ACC112 (cell line): ENCODE measurements at regions not wholly inside any gene's neighbourhood (a gene's known extent, or its start where the extent isn't known, plus 50 kb on each side); places are given as distances from the start of the nearest gene placed in this dataset.

ENCODE experiments used
- H2AFZ ChIP-seq: fragments of 200-600 bp; sonication (generic); one replicate; pipeline ENCODE4 v1.6.0; 2017; ENCODE audit warnings: antibody characterized with exemption, low read length; ENCODE audit not compliant: unreplicated experiment
- H3K27ac ChIP-seq: fragments of 200-600 bp; sonication (generic); 2 replicates; pipeline ENCODE4 v1.5.1; 2014; ENCODE audit warnings: low read depth, mild to moderate bottlenecking, antibody characterized with exemption, low read length, moderate library complexity
- H3K27me3 ChIP-seq: fragments of 200-600 bp; sonication (generic); 2 replicates; pipeline ENCODE4 v1.6.1; 2014; ENCODE audit warnings: mild to moderate bottlenecking, antibody characterized with exemption, low read length, moderate library complexity, mixed read lengths; ENCODE audit not compliant: insufficient read depth
- H3K36me3 ChIP-seq: fragments of 200-600 bp; sonication (generic); 2 replicates; pipeline ENCODE4 v1.6.1; 2016; ENCODE audit warnings: mild to moderate bottlenecking, antibody characterized with exemption, low read length, moderate library complexity, mixed read lengths; ENCODE audit not compliant: insufficient read depth
- H3K4me1 ChIP-seq: fragments of 200-600 bp; sonication (generic); one replicate; pipeline ENCODE4 v1.6.1; 2016; ENCODE audit warnings: low read length, mixed read lengths; ENCODE audit not compliant: insufficient read depth, unreplicated experiment, control insufficient read depth
- H3K4me3 ChIP-seq: fragments of 200-600 bp; sonication (generic); 2 replicates; pipeline ENCODE4 v1.5.1; 2014; ENCODE audit warnings: mild to moderate bottlenecking, low read depth, low read length
- H3K79me2 ChIP-seq: fragments of 200-600 bp; sonication (generic); one replicate; pipeline ENCODE4 v1.6.0; 2016; ENCODE audit warnings: low read length; ENCODE audit not compliant: control insufficient read depth, unreplicated experiment, insufficient read depth

DNA sequence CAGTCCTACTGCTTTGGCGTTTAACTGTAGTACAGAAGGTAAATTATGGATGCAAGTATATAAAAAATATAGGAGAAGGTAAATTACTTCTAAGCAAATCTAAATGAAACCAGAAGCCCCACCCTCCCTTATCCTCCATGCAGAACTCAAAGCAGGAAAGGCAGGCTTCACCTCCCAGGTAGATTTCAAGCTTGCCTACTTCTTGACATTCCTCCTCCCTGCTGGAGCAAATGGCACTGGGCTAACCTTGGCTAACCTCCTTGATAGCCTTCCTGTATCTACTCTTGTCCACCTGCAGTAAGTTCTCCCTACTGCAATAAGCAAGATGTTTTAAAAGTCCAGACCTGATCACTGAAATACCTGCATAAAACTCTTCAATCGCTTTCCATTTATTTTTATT is 396.0 kb downstream of the IRS2 start:
- H3K27ac ChIP-seq = peak overlapping the region; percentile 71; the same call in 1 of the 2 replicates
- H3K36me3 ChIP-seq = no peaks in the 10 kb centered on the region
- H3K4me1 ChIP-seq = peaks cover 24% of the 10 kb centered on the region
- H3K27me3 ChIP-seq = no peaks in the 10 kb centered on the region
- no peak overlapping the region for H2AFZ ChIP-seq
- H3K4me3 ChIP-seq = no peak overlapping the region
- H3K79me2 ChIP-seq = no peaks in the 10 kb centered on the region

DNA sequence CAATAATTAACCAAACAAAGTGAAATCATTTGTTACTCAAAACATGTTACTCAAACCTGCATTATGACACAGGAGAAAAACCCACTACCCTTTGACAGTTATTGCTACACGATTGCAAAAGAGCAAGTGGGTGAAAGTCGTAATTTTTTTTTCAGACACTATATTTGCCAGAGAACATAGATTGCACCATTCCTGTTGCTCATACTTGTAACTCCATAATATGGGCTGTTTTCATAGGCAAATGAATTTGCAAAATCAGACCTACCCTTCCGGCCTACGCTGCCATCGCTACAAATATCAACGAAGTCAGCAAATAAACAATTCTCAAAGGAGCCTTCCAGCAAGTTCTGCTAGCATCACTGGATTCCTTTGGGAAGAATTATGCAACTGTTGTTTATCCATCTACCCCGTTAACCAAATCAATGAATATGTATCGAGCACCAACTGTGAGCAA is 396.5 kb downstream of the IRS2 start:
- Histone ChIP-seq H3K79me2 (no peaks in the 10 kb centered on the region), H3K4me3 (no peak overlapping the region), H2AFZ (peak overlapping the region; percentile 72), H3K4me1 (peaks cover 29% of the 10 kb centered on the region), H3K27me3 (no peaks in the 10 kb centered on the region), H3K27ac (peak overlapping the region; percentile 71), H3K36me3 (no peaks in the 10 kb centered on the region)

DNA sequence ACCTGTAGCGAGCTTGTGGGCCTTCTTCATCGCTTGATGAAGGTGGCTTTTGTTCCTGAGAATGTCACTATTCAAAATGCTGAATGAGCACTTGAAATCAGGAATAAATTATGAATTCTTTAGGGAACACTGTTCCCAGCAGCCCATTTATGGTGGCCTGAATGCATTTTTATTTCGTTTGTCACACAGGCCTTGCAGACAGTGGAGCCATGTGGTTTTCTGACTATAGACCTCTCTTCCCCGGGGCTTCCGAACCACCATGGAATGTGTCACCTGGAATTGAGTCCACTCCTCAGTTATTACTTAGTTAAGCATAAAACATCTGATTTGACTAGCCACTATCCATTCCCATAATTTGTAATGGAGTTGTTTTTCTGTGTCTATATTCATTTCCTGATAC is 396.9 kb downstream of the IRS2 start:
- Histone ChIP-seq H3K27ac (peak overlapping the region; percentile 71), H3K36me3 (no peaks in the 10 kb centered on the region), H2AFZ (peak overlapping the region; percentile 72), H3K27me3 (no peaks in the 10 kb centered on the region), H3K4me3 (no peak overlapping the region), H3K79me2 (no peaks in the 10 kb centered on the region), H3K4me1 (peaks cover 29% of the 10 kb centered on the region)

DNA sequence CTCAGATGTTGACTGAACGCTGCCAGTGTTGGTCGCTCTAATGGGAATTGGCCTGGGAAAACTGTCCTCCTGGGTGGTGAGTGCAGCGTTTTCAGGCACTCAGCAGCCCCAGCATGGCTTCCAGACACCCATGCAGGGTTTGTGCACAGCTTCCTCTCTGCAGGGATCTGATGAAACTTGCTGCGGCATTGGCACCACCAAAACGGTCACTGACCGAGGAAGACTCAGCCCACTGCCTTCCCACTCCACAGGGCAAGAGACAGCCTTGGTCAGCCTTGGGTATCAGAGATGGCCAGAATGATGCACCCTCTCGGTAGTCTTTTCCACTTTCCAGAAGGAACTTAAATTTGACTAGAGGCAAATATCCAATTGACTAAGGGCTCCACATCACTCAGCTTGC is 398.9 kb downstream of the IRS2 start:
- Histone ChIP-seq H3K4me1 (peaks cover 31% of the 10 kb centered on the region), H3K79me2 (no peaks in the 10 kb centered on the region), H3K27ac (no peak overlapping the region), H2AFZ (no peak overlapping the region), H3K27me3 (no peaks in the 10 kb centered on the region), H3K4me3 (no peak overlapping the region), H3K36me3 (no peaks in the 10 kb centered on the region)

DNA sequence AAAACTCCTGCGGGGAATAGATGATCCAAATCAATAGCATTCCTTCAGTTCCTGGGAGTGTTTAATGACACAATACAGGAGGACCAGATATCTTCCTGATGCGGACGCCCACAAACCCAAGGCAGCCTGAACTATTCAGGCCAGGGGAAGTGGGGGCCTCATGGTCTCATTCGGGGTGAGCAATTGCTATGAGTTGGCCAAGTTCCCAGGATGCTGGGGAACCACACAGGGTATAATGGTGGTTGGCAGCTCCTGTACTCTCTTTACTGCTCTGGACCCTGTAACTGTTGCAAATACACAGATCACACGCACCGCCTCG is 401.2 kb downstream of the IRS2 start:
- Histone ChIP-seq H3K36me3 (no peaks in the 10 kb centered on the region), H3K27me3 (no peaks in the 10 kb centered on the region), H2AFZ (no peak overlapping the region), H3K4me1 (peaks cover 42% of the 10 kb centered on the region), H3K27ac (peak overlapping the region; percentile 93), H3K79me2 (no peaks in the 10 kb centered on the region), H3K4me3 (no peak overlapping the region)

DNA sequence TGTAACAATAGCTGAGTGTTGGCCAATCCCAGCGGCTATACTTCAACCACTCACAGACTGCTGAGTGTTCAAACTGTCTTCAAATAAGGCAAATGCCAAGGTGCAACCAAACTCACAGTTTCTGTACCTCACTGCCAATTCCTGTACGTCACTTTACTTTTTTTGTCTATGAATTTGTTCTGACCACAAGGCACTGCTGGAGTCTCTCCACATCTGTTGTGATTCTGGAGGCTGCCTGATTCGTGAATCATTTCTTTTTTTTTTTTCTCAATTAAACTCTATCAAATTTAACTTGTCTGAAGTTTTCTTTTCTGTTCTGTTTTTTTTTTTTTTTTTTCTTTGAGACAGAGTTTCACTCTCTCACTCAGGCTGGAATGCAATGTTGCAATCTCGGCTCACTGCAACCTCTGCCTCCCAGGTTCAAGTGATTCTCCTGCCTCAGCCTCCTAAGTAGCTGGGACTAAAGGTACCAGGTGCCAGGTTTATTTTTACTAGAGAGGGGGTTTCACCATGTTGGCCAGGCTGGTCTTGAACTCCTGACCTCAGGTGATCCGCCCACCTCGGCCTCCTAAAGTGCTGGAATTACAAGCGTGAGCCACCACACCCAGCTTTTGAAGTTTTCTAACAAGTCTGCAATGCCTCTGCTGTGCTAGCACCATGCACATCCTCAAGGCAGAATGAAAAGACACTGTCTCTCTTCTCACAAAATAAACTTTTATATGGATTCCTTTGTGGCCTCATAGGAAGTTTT is 401.7 kb downstream of the IRS2 start:
- no peaks in the 10 kb centered on the region for H3K27me3 ChIP-seq
- no peaks in the 10 kb centered on the region for H3K79me2 ChIP-seq
- H2AFZ ChIP-seq = no peak overlapping the region
- peaks cover 36% of the 10 kb centered on the region for H3K4me1 ChIP-seq
- no peaks in the 10 kb centered on the region for H3K36me3 ChIP-seq
- H3K4me3 ChIP-seq = no peak overlapping the region
- H3K27ac ChIP-seq = peak overlapping the region; percentile 93

DNA sequence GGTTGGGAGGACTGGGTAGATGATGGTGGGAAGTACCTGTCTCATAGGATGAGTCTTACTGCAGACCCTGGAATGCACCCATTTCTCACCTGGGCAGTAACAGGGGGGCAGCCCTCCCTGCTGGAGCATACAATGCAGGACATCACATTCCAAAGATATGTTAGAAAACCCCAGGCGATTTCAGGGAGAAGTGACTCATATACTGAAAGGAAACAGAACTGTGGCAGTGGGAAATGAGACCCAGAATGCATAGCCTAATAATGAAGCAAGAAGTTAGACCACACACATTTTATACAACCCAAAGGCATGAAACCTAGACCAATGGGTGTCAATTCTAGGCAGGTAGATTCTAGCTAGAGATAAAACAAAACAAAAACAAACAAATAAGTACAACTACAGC is 402.7 kb downstream of the IRS2 start:
- no peaks in the 10 kb centered on the region for H3K36me3 ChIP-seq
- H3K4me1 ChIP-seq = peaks cover 31% of the 10 kb centered on the region
- H3K79me2 ChIP-seq = no peaks in the 10 kb centered on the region
- H3K4me3 ChIP-seq = no peak overlapping the region
- H3K27me3 ChIP-seq = no peaks in the 10 kb centered on the region
- peak overlapping the region; percentile 93 for H3K27ac ChIP-seq
- no peak overlapping the region for H2AFZ ChIP-seq

DNA sequence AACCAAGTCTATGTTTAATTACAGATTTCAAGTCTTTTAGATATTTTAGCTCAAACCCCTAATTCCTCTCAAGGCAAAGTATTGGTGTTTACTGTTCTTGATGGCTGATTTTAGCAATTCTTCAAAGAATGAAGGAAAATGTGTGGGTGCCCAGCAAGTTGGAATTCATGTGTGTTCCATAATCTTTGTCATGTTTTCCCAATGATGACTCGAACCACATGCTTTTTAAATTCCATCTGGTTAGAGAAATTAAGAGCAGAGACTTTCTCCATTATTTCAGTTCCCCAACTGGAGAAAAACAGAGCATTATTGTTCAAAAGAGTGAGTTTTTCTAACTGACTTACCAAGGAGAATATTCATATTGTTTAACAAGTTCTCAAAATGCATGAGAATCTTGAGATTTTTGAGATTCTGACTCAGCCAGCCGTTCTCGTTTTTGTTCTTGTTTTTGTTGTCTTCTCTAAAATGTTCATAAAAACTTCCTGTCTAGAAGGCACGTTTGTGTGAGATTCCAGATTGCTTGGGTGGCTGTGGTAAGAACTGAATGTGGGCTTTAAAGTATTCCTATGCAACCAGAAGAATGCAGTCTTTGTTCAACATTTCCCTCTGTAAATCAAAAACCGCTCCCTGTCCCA is 404.7 kb downstream of the IRS2 start:
- no peaks in the 10 kb centered on the region for H3K79me2 ChIP-seq
- H3K4me3 ChIP-seq = peak overlapping the region; percentile 3; the same call in 1 of the 2 replicates
- H3K36me3 ChIP-seq = no peaks in the 10 kb centered on the region
- no peaks in the 10 kb centered on the region for H3K27me3 ChIP-seq
- H2AFZ ChIP-seq = peak overlapping the region; percentile 44
- H3K4me1 ChIP-seq = peaks cover 31% of the 10 kb centered on the region
- H3K27ac ChIP-seq = peak overlapping the region; percentile 85

DNA sequence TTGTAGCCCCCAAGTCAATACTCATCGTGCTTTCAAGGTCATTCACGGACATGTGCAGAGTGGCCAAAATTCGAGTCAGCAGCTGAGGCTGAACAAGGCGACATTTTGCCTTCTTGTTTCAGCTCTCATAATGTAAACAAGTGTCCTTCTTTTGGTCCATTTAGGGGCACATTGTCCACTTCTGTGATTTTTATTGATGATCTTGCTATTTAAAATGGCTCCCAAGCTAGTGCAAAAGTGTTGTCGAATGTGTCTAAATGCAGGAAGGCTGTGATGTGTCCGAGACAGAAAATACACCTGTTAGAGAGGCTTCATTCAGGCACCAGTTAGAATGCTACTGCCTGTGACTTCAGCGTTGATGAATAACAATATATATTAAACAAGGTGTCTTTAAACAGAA is 405.9 kb downstream of the IRS2 start:
- Histone ChIP-seq H3K36me3 (no peaks in the 10 kb centered on the region), H3K27me3 (no peaks in the 10 kb centered on the region), H3K27ac (no peak overlapping the region), H3K4me1 (peaks cover 30% of the 10 kb centered on the region), H3K4me3 (no peak overlapping the region), H3K79me2 (no peaks in the 10 kb centered on the region), H2AFZ (no peak overlapping the region)

DNA sequence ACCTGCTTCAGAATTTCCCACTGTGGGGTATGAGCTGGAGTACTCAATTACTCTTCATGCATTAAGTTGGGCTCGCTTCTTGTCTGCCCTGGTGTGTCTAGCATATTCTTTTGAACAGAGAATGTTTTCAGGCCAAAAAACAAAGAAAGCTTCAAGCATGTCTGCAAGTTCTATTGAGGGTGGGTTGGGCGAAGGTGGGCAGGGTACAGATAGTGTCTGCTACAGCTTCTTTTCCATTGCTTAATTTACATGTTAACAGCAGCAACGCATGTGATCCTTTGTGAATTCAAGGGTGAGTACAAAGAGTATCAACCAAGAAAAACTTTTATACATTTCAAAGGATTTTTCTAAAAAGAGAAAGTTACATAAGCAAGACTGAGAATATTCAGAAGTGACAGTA is 406.5 kb downstream of the IRS2 start:
- no peak overlapping the region for H3K27ac ChIP-seq
- H3K4me1 ChIP-seq = peaks cover 25% of the 10 kb centered on the region
- no peak overlapping the region for H3K4me3 ChIP-seq
- no peaks in the 10 kb centered on the region for H3K27me3 ChIP-seq
- no peaks in the 10 kb centered on the region for H3K79me2 ChIP-seq
- H3K36me3 ChIP-seq = no peaks in the 10 kb centered on the region
- no peak overlapping the region for H2AFZ ChIP-seq

DNA sequence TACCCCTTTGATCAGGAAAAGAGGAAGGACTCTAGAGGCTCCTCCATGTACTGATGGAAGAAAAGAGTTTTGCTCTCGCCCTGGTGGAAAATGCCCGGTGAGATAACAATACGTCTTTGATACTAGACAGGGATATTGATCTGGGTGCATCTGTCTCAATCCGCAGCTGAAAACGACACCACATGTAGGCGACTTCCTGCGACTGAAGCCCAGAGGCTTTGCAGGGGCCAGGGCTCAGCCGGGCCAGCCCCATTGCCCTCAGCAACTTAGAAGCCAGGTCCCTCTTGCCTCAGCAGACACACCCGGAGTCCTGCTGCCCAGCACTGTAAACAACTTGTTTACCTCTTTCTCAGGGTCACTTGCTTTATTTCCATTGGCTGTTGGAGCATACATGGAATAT is 409.4 kb downstream of the IRS2 start:
- no peak overlapping the region for H3K27ac ChIP-seq
- H3K27me3 ChIP-seq = no peaks in the 10 kb centered on the region
- no peak overlapping the region for H2AFZ ChIP-seq
- no peaks in the 10 kb centered on the region for H3K79me2 ChIP-seq
- no peak overlapping the region for H3K4me3 ChIP-seq
- peaks cover 10% of the 10 kb centered on the region for H3K4me1 ChIP-seq
- no peaks in the 10 kb centered on the region for H3K36me3 ChIP-seq
